ENCODE measurements at regions not wholly inside any gene's neighbourhood (a gene's known extent, or its start where the extent isn't known, plus 50 kb on each side); places are given as distances from the start of the nearest gene placed in this dataset.

DNA sequence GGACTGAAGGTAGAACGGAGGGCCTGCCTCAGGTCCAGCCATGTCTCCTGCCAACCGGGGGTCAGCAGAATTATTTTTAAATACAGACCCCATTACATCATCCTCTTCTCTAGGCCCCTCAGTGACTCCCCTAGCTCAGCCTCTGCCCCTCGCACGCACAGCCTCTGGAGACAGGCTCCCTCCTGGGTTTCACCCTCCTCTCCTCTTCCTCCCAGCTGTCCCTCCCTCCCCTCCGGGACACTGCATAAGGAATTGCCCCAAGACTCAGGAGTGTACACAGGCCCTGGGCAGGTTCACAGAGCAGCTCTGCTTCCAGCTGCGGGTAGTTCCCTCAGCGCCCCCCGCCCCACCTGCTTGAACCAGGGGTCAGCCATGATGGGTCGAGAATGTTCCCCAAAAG, 520.2 kb upstream of the MYT1L start:
- FAIRE-seq (no peak), DNase-seq (ENCODE audit: low spot score) (no peak)

GRCh38 chr2:2850859-2851258, 519.8 kb upstream of the MYT1L start:
- FAIRE-seq (no peak), DNase-seq (ENCODE audit: low spot score) (no peak)

DNA sequence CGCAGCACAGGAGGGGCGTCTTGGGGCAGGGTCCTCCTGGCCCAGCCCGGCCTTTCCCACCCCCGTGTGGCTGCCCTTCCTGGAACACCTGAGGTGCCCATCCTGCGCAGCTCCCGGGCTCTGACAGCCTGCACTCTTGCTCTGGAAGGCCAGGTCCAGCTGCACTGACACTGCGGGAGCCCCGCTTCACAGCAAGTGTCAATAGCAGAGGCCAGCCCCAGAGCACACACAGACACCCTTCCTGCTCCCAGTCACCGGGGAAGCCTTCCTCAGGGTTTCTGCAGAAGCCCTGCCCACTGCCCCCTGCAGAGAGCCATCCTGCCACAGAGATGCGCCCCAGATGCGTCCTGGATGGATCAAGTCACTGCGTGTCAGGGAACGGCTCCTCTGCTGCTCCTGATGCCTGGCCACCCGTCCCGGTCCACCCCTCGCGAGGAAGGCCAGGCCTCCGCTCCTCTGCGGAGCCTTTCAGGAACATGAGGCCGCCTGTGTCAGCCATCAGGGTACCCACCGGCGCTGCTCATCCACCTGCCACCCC, 519.2 kb upstream of the MYT1L start:
- DNase-seq (ENCODE audit: low spot score) = no peak
- no peak for FAIRE-seq

DNA sequence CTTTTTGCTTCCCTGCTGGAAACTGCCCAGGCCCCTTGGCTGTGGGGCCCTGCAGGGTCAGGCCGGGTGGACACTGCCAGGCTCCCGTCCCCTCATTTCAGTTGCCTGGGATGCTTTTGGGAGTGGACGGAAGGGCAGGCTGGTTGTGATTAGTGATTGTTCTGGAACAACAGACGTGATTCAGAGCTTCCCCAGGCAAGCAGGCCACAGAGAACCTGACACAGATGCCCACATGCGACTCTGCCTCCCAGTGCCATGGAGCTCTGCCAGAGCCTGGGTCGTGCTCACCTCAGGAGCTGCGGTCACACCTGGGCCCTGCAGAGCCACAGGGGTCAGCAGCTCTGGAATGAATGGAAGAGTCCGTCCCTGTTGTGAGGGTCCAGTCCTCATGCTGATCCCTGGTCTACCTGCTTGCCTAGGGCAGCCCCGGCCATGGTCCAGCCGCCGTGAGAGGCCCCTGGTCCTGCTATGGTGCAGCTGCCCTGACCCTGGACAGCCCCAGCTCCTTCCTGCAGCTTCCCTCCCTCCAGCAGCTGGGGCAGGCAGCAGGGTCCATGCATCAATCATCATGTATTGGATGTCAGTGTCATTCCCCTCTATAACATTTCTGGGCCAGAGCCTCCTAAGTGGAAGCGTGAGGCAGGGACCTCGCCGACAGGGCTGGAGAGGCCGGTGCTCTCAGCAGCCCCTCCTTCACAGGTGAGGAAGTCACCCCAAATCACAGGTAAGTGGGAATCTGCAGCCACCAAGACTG, 518.6 kb upstream of the MYT1L start:
- DNase-seq (ENCODE audit: low spot score) = no peak
- no peak for FAIRE-seq

DNA sequence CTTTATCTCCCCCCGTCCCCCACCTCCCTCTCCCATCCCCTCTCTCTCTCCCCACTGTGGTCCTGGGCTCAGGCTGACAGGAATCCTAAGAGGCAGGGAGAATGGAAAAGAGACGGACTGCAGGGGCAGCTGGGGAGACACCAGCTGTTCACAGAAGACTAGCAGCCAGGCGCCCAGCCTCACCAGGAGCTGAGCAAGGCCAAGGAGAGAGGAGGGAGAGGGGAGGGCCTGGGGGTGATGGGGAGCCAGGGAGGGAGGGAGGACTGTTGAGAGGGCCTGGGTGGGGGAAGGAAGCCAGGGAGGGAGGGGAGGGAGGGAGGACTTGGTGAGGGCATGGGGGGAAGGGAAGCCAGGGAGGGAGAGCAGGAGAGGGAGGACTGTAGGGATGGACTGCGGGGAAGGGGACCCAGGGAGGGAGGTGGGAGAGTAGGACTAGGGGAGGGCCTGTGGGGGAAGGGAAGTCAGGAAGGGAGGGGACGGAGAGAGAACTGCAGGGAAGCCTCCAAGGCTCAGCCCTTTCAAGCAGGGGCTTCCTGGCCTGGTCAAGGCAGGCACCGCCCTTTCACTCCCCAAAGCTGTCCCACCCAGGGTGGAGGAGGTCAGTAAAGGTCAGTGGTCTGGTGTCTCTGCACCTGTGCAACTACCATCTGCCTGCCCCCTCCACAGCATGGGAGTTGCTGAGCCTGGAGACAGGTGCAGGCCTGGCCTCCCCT, 517.7 kb upstream of the MYT1L start:
- FAIRE-seq (no peak), DNase-seq (ENCODE audit: low spot score) (no peak)

GRCh38 chr2:2848198-2848597, 517.1 kb upstream of the MYT1L start:
- FAIRE-seq = no peak
- no peak for DNase-seq (ENCODE audit: low spot score)

DNA sequence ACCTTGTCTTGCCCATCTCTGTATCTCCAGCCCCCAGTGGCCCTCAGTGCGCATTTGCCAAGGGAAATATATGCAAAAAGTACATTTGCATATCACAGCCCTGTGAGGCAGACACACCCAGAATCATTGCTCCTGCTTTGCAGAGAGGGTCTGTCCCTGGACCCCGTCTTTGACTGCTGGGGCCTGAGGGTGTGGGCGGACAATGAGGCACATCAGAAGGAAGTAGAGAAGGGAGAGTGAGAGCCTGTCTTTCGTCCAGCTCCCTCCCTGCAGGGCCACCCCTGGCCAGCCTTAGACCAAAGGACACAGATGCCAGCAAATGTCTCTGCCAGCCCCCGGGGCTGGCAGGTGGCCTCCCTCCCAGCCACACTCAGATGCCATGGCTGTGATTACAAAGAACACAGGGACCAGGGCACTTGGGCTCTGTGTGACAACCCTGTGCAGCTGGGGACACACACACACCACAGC, 516.2 kb upstream of the MYT1L start:
- no peak for FAIRE-seq
- DNase-seq (ENCODE audit: low spot score) = no peak

- FAIRE-seq (no peak), DNase-seq (ENCODE audit: low spot score) (peak; percentile 31)
Measured at GRCh38 chr2:2846332-2847208, 515.5 kb upstream of the MYT1L start.

DNA sequence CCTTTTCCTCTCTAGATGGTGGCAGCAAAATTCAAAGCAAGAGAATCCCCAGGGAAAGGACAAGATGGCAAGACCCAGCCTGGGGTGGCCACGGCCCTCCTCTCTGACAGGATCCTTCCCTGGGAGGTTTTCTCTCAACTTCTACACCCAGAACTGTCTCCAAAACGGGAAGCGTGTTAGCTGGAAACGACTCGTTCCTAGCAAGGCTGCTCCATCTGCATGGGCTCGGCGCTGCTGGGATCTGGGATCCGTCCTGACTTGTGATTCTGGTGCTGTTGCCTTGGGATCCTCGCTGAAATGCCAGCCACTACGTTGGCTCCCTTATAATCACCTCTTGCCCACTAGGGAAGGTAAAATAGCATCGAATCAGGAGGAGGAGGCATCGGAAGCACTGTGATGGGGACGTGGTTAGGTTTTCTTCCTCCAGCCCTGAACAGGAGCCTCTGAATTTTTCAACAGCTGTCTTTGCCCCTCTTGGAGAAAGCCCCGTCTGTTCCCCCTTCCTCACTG, 514.8 kb upstream of the MYT1L start:
- DNase-seq (ENCODE audit: low spot score) = no peak

DNA sequence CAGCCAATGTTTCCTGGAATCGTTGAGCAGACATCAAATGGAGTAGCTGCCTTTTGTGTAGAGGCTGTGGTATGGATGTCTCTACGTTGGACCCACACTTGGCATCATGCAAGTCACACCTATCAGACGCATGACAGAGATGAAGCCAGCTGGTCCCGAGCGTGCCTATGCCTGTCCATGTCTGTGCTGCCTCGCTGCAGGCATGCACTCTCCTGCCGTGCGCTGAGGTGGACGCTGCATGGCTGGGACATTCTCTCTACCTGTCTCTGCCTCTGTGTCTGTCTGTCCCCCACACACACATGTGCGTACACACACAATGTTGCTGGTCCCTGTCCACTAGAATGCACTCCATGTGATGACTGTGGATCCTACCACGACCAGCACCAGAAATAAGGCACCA, 514.2 kb upstream of the MYT1L start:
- DNase-seq (ENCODE audit: low spot score) (no peak), FAIRE-seq (no peak)

More for the DNA sequence above, 514.8 kb upstream of the MYT1L start:
- FAIRE-seq = no peak

DNA sequence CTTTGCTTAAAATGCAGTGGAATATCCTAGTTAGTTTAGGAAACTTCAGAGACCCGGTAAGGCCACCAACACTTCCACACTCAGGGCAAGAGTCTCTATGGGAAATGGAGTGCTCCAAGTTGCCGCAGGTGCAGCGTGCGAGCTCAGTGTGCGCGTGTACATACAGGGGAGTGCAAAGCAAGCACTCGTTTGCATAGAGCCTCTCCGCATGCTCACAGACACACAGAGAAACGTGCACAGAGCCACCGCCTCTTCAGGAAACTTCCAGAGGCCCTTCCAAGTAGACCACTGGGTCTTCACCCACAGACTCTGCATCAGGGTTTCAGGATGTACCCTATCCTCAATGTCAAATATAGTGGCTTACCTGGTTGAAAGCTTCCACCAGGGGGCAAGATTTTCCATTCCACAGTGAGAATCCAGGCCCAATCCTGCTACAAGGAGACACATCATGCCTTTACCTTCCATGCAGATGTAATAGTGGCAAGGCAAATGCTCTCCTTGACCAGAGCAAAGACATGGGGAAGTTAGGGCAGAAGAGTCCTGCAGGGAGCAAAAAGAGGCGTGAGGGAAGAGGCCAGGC, 513.0 kb upstream of the MYT1L start:
- FAIRE-seq (no peak), DNase-seq (ENCODE audit: low spot score) (no peak)

DNA sequence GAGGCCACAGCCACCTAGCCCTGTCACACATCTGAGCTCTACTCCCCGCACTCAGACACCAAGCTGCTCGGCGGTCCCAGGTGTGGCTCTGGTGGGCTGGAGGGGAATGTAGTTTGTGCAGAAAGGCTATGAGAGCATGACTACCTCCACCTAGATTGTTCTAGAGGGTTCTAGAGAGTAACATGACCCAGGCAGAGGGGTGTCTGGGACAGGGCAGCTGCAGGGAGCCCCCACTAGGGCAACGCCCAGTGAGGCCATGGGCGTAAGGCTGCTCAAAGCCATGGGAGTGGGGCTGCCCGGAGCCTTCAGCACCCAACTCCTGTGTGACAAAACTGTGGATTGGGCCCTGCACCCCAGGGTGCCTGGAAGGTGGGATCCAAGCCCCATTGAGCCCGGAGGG, 511.4 kb upstream of the MYT1L start:
- DNase-seq (ENCODE audit: low spot score) = no peak
- FAIRE-seq = no peak

GRCh38 chr2:2840681-2841300, 509.7 kb upstream of the MYT1L start:
- FAIRE-seq = no peak
- no peak for DNase-seq (ENCODE audit: low spot score)

DNA sequence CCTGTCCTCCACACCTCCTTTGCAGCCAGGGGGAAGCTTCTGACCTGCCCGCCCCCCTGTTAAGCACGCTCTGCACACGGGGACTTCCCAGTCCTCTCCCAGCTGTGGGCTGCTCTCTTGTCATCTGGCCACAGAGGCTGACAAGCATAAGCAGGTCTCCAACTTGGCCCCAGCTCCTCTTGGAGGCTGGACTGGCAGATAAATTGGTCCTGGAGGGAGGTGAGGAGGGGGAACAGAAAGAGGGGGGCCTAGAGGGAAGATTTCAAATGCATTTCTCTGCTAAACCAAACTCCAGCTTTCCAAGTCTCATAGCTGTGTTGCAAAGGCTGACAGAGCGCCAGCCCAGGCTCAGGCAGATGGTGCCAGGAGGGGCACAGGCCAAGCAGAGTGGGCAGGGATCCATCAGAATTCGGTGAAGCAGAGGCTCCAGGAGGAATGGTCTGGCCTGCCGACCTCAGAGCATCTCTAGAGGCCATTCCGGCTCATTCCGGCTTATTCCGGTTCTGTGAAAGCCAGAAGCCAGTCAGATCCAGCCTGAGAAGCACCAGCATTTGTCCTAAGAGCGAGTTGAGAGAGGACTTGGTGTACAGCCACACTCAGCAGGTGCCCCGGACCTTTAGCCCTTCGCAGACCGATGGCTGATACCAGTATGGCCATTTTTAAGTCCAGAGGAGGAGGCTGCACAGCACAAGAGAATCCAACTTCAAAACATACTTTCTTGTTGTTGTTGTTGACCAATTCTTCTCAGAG, 508.9 kb upstream of the MYT1L start:
- no peak for DNase-seq (ENCODE audit: low spot score)
- FAIRE-seq = no peak

- no peak for DNase-seq (ENCODE audit: low spot score)
- no peak for FAIRE-seq
Measured at GRCh38 chr2:2839393-2839781, 508.3 kb upstream of the MYT1L start.

DNA sequence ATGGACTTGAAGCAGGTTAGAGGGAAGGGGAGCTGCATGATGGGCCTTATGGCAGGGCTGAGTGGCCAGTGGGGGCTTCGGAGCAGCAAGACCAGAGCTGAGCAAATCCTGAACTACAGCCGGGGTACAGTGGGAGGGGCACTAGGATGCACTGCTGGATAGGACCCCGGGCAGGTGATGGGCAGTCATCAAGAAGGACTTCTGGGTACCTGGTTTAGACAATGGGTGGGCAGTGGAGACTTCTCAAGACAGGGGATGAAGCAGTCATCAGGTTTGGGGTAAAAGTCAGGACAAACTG, 507.4 kb upstream of the MYT1L start:
- FAIRE-seq (no peak), DNase-seq (ENCODE audit: low spot score) (no peak)

GRCh38 chr2:2837746-2838547, 506.9 kb upstream of the MYT1L start:
- DNase-seq (ENCODE audit: low spot score) (no peak), FAIRE-seq (no peak)

DNA sequence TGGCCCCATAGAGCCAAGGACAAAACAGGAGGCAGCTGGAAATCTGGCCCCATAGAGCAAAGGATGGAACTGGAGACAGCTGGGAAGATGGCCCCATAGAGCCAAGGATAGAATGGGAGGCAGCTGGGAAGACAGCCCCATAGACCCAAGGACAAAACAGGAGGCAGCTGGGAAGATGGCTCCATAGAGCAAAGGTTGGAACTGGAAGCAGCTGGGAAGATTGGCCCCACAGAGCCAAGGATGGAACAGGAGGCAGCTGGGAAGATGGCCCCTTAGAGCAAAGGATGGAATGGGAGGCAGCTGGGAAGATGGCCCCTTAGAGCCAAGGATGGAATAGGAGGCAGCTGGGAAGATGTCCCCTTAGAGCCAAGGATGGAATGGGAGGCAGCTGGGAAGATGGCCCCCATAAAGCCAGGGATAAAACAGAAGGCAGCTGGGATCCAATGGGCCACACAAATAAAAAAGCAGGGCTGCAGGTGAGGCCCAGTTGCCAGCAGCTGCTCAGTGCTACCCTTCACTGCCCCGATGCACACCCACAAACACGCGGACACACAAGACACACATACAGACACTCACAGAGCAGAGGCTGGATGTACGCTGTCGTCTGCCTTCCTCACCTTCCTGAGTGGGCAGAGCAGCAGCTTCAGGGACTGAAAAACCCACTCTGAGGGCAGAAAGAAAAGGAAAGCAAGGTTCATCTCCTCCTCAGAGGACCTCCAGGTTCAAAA, 505.4 kb upstream of the MYT1L start:
- DNase-seq (ENCODE audit: low spot score) (no peak), FAIRE-seq (no peak)
